Fibroblast of the aortic adventitia (primary cell): ENCODE measurements at regions not wholly inside any gene's neighbourhood (a gene's known extent, or its start where the extent isn't known, plus 50 kb on each side); places are given as distances from the start of the nearest gene placed in this dataset.

Source experiments
- DNase-seq: peaks from one replicate; pipeline ENCODE4 v3.0.0-alpha.2; 2010; ENCODE audit warnings: low read depth
- H3K4me3 ChIP-seq: 2 replicates; pipeline ENCODE4 v1.5.1; 2011; ENCODE audit warnings: low read depth, mild to moderate bottlenecking, control low read depth, low read length, moderate library complexity
- CTCF ChIP-seq: IDR thresholded peaks from 2 replicates; pipeline ENCODE4 v1.5.1; 2011; ENCODE audit warnings: mild to moderate bottlenecking, low read length, control low read depth, inconsistent platforms; ENCODE audit not compliant: insufficient read depth

GRCh38 chr13:50700664-50701305 is 142.7 kb downstream of the DLEU7 start:
- no peak for TF ChIP-seq CTCF
- H3K4me3 ChIP-seq = no peak overlapping the region
- no peak for DNase-seq

- no peak overlapping the region for H3K4me3 ChIP-seq
- no peak for DNase-seq
- no peak for TF ChIP-seq CTCF
Observed at GRCh38 chr13:50701469-50701868, 142.0 kb downstream of the DLEU7 start.

- H3K4me3 ChIP-seq = no peak overlapping the region
- no peak for TF ChIP-seq CTCF
- no peak for DNase-seq
Observed at GRCh38 chr13:50706505-50706904, 137.0 kb downstream of the DLEU7 start.

- DNase-seq = no peak
- no peak overlapping the region for H3K4me3 ChIP-seq
- TF ChIP-seq CTCF = no peak
Observed at GRCh38 chr13:50707628-50708027, 135.9 kb downstream of the DLEU7 start.

- no peak overlapping the region for H3K4me3 ChIP-seq
- peak; percentile 39 for DNase-seq
- TF ChIP-seq CTCF = no peak
Observed at GRCh38 chr13:50708461-50708860, 135.0 kb downstream of the DLEU7 start.

GRCh38 chr13:50709058-50709457 is 134.4 kb downstream of the DLEU7 start:
- no peak for DNase-seq
- H3K4me3 ChIP-seq = no peak overlapping the region
- no peak for TF ChIP-seq CTCF
